Keratinocyte (primary cell): ENCODE measurements at regions not wholly inside any gene's neighbourhood (a gene's known extent, or its start where the extent isn't known, plus 50 kb on each side); places are given as distances from the start of the nearest gene placed in this dataset.

Experiments
- CTCF ChIP-seq, 3 experiments: IDR thresholded peaks in 1 of 3; conservative IDR thresholded peaks in 1 of 3; optimal IDR thresholded peaks in 1 of 3; 2 replicates in 2 of 3; 3 replicates in 1 of 3; pipeline versions ENCODE3 to v1.5.1; 2011; ENCODE audit warnings: low read length in 3 of 3, mild to moderate bottlenecking in 3 of 3, moderate library complexity in 2 of 3, control low read depth in 1 of 3, inconsistent platforms in 1 of 3; ENCODE audit not compliant: insufficient read depth in 2 of 3; ENCODE audit errors: extremely low read depth in 1 of 3
- EZH2 ChIP-seq: IDR thresholded peaks from one replicate; pipeline ENCODE4 v1.6.1; 2012; ENCODE audit warnings: inconsistent platforms, mild to moderate bottlenecking, low read length, moderate library complexity

- no peak for TF ChIP-seq CTCF (optimal IDR thresholded peaks at IDR 0.05 in 1 of 3, IDR thresholded peaks at IDR 0.05 in 1 of 3, conservative IDR thresholded peaks at IDR 0.05 in 1 of 3; ENCODE audit: extremely low read depth in 1 of 3, insufficient read depth in 2 of 3, low read length in 3 of 3)
- TF ChIP-seq EZH2: no peak
These were observed 326.7 kb downstream of the GUCY2F start for GRCh38 chrX:109155161-109155560.
